ENCODE measurements at regions not wholly inside any gene's neighbourhood (a gene's known extent, or its start where the extent isn't known, plus 50 kb on each side); places are given as distances from the start of the nearest gene placed in this dataset.

DNA sequence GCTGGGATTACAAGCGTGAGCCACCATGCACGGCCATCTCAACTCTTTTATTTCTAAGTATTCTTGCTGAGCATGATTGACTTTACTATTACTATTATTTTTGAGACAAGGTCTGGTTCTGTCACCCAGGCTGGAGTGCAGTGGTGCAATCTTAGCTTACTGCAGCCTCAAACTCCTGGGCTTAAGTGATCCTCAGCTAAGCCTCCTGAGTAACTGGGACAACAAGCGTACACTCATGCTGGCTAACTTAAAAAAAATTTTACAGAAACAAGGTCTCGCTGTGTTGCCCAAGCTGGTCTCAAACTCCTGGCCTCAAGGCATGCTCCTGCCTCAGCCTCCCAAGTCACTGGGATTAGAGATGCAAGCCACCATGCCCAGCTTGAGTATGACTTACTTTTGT is 443.7 kb downstream of the ARHGEF28 start:
- H3K27ac ChIP-seq (ENCODE audit: control insufficient read depth, insufficient read depth) = no peak overlapping the region
- intact Hi-C loops (cut with micrococcal nuclease; ENCODE audit: unreplicated experiment) = no loop called here
- ChIA-PET CTCF (no interaction called here), SMC1A (ENCODE audit: uncharacterized antibody, unreplicated experiment) (interaction anchor here (1.1 kb wide), 1 partner anchor 11 kb away, joined by 3 read pairs; no protein-coding TSS in a partner anchor), RAD21 (ENCODE audit: unreplicated experiment) (interaction anchor here (1.4 kb wide), 1 partner anchor 44 kb away, joined by 3 read pairs; no protein-coding TSS in a partner anchor), POLR2A (no interaction called here)
- 64% methylated on average over 4 of the region's 4 CpGs for WGBS (ENCODE audit: insufficient coverage, insufficient replicate concordance, low lambda C conversion rate, missing lambda C conversion rate)
- H3K4me2 ChIP-seq (ENCODE audit: control insufficient read depth, insufficient read depth) = no peak overlapping the region
- no peaks in the 10 kb centered on the region for H3K9me3 ChIP-seq (replicated peaks; ENCODE audit: control insufficient read depth, insufficient read depth, low read length)
- no peak for FAIRE-seq
- no peak overlapping the region for H3K4me3 ChIP-seq
- H3K4me1 ChIP-seq (ENCODE audit: control insufficient read depth, insufficient read depth, low read length) = no peaks in the 10 kb centered on the region
- no TSS peak for BruUV-seq (replicated peaks)
- TF ChIP-seq KLF5 (IDR thresholded peaks at IDR 0.05; ENCODE audit: partially characterized antibody) = no peak
- TF ChIP-seq, protein P1, sequence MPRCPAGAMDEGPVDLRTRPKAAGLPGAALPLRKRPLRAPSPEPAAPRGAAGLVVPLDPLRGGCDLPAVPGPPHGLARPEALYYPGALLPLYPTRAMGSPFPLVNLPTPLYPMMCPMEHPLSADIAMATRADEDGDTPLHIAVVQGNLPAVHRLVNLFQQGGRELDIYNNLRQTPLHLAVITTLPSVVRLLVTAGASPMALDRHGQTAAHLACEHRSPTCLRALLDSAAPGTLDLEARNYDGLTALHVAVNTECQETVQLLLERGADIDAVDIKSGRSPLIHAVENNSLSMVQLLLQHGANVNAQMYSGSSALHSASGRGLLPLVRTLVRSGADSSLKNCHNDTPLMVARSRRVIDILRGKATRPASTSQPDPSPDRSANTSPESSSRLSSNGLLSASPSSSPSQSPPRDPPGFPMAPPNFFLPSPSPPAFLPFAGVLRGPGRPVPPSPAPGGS (IDR thresholded peaks at IDR 0.05; ENCODE audit: borderline replicate concordance, insufficient read depth, low read depth, low read length, poor library complexity, severe bottlenecking) = no peak
- TF ChIP-seq, protein P2, sequence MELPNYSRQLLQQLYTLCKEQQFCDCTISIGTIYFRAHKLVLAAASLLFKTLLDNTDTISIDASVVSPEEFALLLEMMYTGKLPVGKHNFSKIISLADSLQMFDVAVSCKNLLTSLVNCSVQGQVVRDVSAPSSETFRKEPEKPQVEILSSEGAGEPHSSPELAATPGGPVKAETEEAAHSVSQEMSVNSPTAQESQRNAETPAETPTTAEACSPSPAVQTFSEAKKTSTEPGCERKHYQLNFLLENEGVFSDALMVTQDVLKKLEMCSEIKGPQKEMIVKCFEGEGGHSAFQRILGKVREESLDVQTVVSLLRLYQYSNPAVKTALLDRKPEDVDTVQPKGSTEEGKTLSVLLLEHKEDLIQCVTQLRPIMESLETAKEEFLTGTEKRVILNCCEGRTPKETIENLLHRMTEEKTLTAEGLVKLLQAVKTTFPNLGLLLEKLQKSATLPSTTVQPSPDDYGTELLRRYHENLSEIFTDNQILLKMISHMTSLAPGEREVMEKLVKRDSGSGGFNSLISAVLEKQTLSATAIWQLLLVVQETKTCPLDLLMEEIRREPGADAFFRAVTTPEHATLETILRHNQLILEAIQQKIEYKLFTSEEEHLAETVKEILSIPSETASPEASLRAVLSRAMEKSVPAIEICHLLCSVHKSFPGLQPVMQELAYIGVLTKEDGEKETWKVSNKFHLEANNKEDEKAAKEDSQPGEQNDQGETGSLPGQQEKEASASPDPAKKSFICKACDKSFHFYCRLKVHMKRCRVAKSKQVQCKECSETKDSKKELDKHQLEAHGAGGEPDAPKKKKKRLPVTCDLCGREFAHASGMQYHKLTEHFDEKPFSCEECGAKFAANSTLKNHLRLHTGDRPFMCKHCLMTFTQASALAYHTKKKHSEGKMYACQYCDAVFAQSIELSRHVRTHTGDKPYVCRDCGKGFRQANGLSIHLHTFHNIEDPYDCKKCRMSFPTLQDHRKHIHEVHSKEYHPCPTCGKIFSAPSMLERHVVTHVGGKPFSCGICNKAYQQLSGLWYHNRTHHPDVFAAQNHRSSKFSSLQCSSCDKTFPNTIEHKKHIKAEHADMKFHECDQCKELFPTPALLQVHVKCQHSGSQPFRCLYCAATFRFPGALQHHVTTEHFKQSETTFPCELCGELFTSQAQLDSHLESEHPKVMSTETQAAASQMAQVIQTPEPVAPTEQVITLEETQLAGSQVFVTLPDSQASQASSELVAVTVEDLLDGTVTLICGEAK (IDR thresholded peaks at IDR 0.05; ENCODE audit: borderline replicate concordance) = no peak
- no peak for TF ChIP-seq NR2C1 (IDR thresholded peaks at IDR 0.05)
- TF ChIP-seq, protein P3, sequence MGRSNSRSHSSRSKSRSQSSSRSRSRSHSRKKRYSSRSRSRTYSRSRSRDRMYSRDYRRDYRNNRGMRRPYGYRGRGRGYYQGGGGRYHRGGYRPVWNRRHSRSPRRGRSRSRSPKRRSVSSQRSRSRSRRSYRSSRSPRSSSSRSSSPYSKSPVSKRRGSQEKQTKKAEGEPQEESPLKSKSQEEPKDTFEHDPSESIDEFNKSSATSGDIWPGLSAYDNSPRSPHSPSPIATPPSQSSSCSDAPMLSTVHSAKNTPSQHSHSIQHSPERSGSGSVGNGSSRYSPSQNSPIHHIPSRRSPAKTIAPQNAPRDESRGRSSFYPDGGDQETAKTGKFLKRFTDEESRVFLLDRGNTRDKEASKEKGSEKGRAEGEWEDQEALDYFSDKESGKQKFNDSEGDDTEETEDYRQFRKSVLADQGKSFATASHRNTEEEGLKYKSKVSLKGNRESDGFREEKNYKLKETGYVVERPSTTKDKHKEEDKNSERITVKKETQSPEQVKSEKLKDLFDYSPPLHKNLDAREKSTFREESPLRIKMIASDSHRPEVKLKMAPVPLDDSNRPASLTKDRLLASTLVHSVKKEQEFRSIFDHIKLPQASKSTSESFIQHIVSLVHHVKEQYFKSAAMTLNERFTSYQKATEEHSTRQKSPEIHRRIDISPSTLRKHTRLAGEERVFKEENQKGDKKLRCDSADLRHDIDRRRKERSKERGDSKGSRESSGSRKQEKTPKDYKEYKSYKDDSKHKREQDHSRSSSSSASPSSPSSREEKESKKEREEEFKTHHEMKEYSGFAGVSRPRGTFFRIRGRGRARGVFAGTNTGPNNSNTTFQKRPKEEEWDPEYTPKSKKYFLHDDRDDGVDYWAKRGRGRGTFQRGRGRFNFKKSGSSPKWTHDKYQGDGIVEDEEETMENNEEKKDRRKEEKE (IDR thresholded peaks at IDR 0.05) = no peak
- TF ChIP-seq GABPA (IDR thresholded peaks at IDR 0.05; ENCODE audit: low read depth) = no peak
- no peak for TF ChIP-seq RELA (IDR thresholded peaks at IDR 0.05; ENCODE audit: borderline replicate concordance, partially characterized antibody)
- no peak for TF ChIP-seq YY1 (IDR thresholded peaks at IDR 0.05; ENCODE audit: low read depth, low read length)
- TF ChIP-seq FOS (IDR thresholded peaks at IDR 0.05; ENCODE audit: borderline replicate concordance, extremely low read depth, insufficient read length) = no peak
- no peak for DNase-seq (ENCODE audit: low read depth, low spot score)
- no peaks in the 10 kb centered on the region for H3K36me3 ChIP-seq (ENCODE audit: control insufficient read depth in 2 of 2, insufficient read depth in 2 of 2, low read length in 1 of 2)
- H3K79me2 ChIP-seq (ENCODE audit: control insufficient read depth, insufficient read depth, low read length) = no peaks in the 10 kb centered on the region
- no peaks in the 10 kb centered on the region for H4K20me1 ChIP-seq (ENCODE audit: control insufficient read depth, insufficient read depth)
- H3K27me3 ChIP-seq (replicated peaks in 1 of 2; ENCODE audit: control insufficient read depth in 2 of 2, insufficient read depth in 2 of 2, low read length in 1 of 2) = no peaks in the 10 kb centered on the region
- ATAC-seq = no peak
- H3K9ac ChIP-seq (ENCODE audit: control insufficient read depth, insufficient read depth, low read length) = no peak overlapping the region
- in situ Hi-C loops (cut with MboI) = no loop called here
- no peak overlapping the region for H2AFZ ChIP-seq (ENCODE audit: control insufficient read depth, low read depth, low read length)
